ENCODE measurements at regions not wholly inside any gene's neighbourhood (a gene's known extent, or its start where the extent isn't known, plus 50 kb on each side); places are given as distances from the start of the nearest gene placed in this dataset.

DNA sequence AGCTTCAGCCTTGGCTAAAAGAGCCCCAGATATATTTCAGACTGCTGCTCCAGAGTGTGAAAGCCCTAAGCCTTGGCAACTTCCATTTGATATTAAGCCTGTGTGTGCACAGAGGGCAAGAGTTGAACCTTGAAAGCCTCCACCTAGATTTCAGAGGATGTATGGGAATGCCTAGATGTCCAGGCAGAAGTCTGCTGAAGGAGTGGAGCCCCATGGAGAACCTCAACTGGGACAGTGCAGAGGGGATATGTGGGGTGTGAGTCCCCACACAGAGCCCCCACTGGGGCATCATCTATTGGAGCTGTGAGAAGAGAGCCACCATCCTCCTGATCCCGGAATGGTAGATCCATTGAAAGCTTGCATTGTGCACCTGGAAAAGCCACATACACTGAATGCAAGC, 1784.8 kb upstream of the CDH9 start:
- no CpG with 5 or more reads among the region's 1 CpG for WGBS (ENCODE audit: extremely low coverage, insufficient read length, low lambda C conversion rate)
- H3K9me3 Mint-ChIP-seq = peaks cover 22 to 24% of the 10 kb centered on the region in 2 experiments
- no peak overlapping the region for H3K56ac ChIP-seq (ENCODE audit: insufficient read length, low read depth, low read length)

More for the DNA sequence above, 1784.8 kb upstream of the CDH9 start:
- Mint-ChIP-seq H3K4me1 (no peaks in the 10 kb centered on the region), H3K4me3 (no peak overlapping the region), H3K27ac (no peak overlapping the region), H3K27me3 (ENCODE audit: low read depth) (no peaks in the 10 kb centered on the region), H3K36me3 (ENCODE audit: insufficient read depth in 1 of 3, low read depth in 3 of 3) (peaks cover 4 to 24% (median 15%) of the 10 kb centered on the region in 3 experiments)
- H3K79me1 ChIP-seq (ENCODE audit: insufficient read depth, low read depth, low read length, poor library complexity, severe bottlenecking) = no peaks in the 10 kb centered on the region
- no peak overlapping the region for H2AK5ac ChIP-seq (ENCODE audit: insufficient read length, low read length)
- no peak overlapping the region for H2BK12ac ChIP-seq (ENCODE audit: insufficient read length, low read depth, low read length)
- no peak overlapping the region for H3K4me2 ChIP-seq (ENCODE audit: insufficient read depth, insufficient read length, low read length)
- no peaks in the 10 kb centered on the region for H3K23me2 ChIP-seq (ENCODE audit: insufficient read length, low read depth, low read length, poor library complexity, severe bottlenecking)
- no peak overlapping the region for H2BK20ac ChIP-seq (ENCODE audit: low read depth, low read length, poor library complexity, severe bottlenecking)
- no peaks in the 10 kb centered on the region for H3K27me3 ChIP-seq (ENCODE audit: insufficient read depth, low read length)
- no peak overlapping the region for H2BK5ac ChIP-seq (ENCODE audit: insufficient read length, low read length)
- no peak overlapping the region for H3K9ac ChIP-seq (ENCODE audit: extremely low read depth, insufficient read length, low read length)
- no peak overlapping the region for H3K23ac ChIP-seq (ENCODE audit: insufficient read length, low read depth, low read length)
- no peaks in the 10 kb centered on the region for H4K20me1 ChIP-seq (ENCODE audit: control insufficient read depth, insufficient read depth, insufficient read length)
- no peak overlapping the region for H3K18ac ChIP-seq (ENCODE audit: insufficient read length, low read depth, low read length)
- H2BK15ac ChIP-seq (ENCODE audit: low read depth, low read length) = no peak overlapping the region
- no peak overlapping the region for H3K27ac ChIP-seq (ENCODE audit: insufficient read length, low read depth, low read length)
- no peak overlapping the region for H2BK120ac ChIP-seq (ENCODE audit: low read depth, low read length, poor library complexity, severe bottlenecking)
- no peak for DNase-seq
- H3T11ph ChIP-seq (ENCODE audit: low read length) = no peak overlapping the region
- H3K79me2 ChIP-seq (ENCODE audit: insufficient read depth, low read length) = no peaks in the 10 kb centered on the region
- H4K91ac ChIP-seq (ENCODE audit: insufficient read length, low read depth, low read length) = no peak overlapping the region
- no peak overlapping the region for H3K14ac ChIP-seq (ENCODE audit: insufficient read depth, low read length)
- no peak overlapping the region for H2AFZ ChIP-seq (ENCODE audit: low read length)
- H4K5ac ChIP-seq (ENCODE audit: insufficient read length, low read depth, low read length) = no peak overlapping the region
- H3K4ac ChIP-seq (ENCODE audit: low read depth, low read length) = no peak overlapping the region
- H3K4me1 ChIP-seq (ENCODE audit: insufficient read depth, low read length) = no peaks in the 10 kb centered on the region
- TF ChIP-seq CTCF (conservative IDR thresholded peaks at IDR 0.05) = no peak
- peaks cover 6% of the 10 kb centered on the region for H3K9me3 ChIP-seq (ENCODE audit: control insufficient read depth, low read depth, low read length)
- no peak overlapping the region for H4K8ac ChIP-seq (replicated peaks; ENCODE audit: insufficient read length, low read depth, low read length)

All from H9 (cell line).